K562 (cell line): ENCODE measurements at regions not wholly inside any gene's neighbourhood (a gene's known extent, or its start where the extent isn't known, plus 50 kb on each side); places are given as distances from the start of the nearest gene placed in this dataset.

ENCODE experiments used
- ATAC-seq: fragments of 200-7000 bp; cut with Tn5 transposase; 3 replicates; pipeline ENCODE4 v1.9.1; 2020; ENCODE audit warnings: moderate library complexity
- BruUV-seq: library from RNA; stranded (reverse); fragments of 400-500 nt; replicated peaks from 2 replicates; lab custom pipeline; 2021; lab: Mats Ljungman, UMichigan
- CTCF ChIA-PET: fragments of 300-600 bp; formaldehyde crosslinking; extraction: SDS; loops from one replicate; lab custom pipeline; 2021; ENCODE audit warnings: low intra/inter-chr PET ratio; lab: Yijun Ruan, JAX
- POLR2A ChIA-PET: fragments of 300-600, 350-650 bp; sonication (Branson Sonifier 250); formaldehyde crosslinking; extraction: SDS; loops from one replicate; lab custom pipeline; 2021; ENCODE audit warnings: antibody characterized with exemption, inconsistent platforms; lab: Yijun Ruan, JAX
- DNase-seq, 4 experiments: peaks; one replicate each; pipeline versions ENCODE4 v3.0.0 to v3.0.0-alpha.2; 2011 to 2018; ENCODE audit warnings: low spot score in 3 of 4, mixed read lengths in 3 of 4; ENCODE audit errors: extremely low read depth in 1 of 4
- FAIRE-seq: peaks from 2 replicates; lab custom pipeline; 2011; peaks lifted over from hg19 to GRCh38; lab: Jason Lieb, UNC
- H2AFZ ChIP-seq: 2 replicates; pipeline ENCODE4 v1.6.0; 2011; ENCODE audit warnings: low read depth, low read length, control low read depth, inconsistent platforms
- H3K27ac ChIP-seq: fragments of 200-600 bp; 3 replicates; pipeline ENCODE4 v1.8.0; 2011; ENCODE audit warnings: low read depth, mild to moderate bottlenecking, control low read depth, inconsistent platforms, low read length, moderate library complexity, mixed read lengths; ENCODE audit errors: extremely low read depth
- H3K27me3 ChIP-seq, 2 experiments: fragments of 300-600 bp in 1 of 2; 2 replicates in 1 of 2; 3 replicates in 1 of 2; pipeline versions ENCODE4 v1.6.0 to v1.8.0; 2011; ENCODE audit warnings: inconsistent platforms in 2 of 2, low read length in 2 of 2, mild to moderate bottlenecking in 1 of 2, mixed read lengths in 1 of 2, moderate library complexity in 1 of 2; ENCODE audit not compliant: control insufficient read depth in 2 of 2, insufficient read depth in 2 of 2
- H3K36me3 ChIP-seq: fragments of 300-600 bp; 3 replicates; pipeline ENCODE4 v1.8.0; 2011; ENCODE audit warnings: mild to moderate bottlenecking, low read length, inconsistent platforms; ENCODE audit not compliant: control insufficient read depth, insufficient read depth
- H3K4me1 ChIP-seq, 2 experiments: fragments of 200-600 bp in 1 of 2; replicated peaks in 1 of 2; 2 replicates in 1 of 2; 3 replicates in 1 of 2; pipeline versions ENCODE4 v1.5.1 to v1.8.0; 2011; ENCODE audit warnings: inconsistent platforms in 2 of 2, low read length in 2 of 2, mild to moderate bottlenecking in 1 of 2, mixed read lengths in 1 of 2, moderate library complexity in 1 of 2; ENCODE audit not compliant: control insufficient read depth in 2 of 2, insufficient read depth in 2 of 2
- H3K4me2 ChIP-seq: 2 replicates; pipeline ENCODE4 v1.6.1; 2011; ENCODE audit warnings: low read length, control low read depth, inconsistent platforms, mixed read lengths; ENCODE audit not compliant: insufficient read depth
- H3K4me3 ChIP-seq: fragments of 200-600 bp; sonication (generic), shearing (Covaris generic); 2 replicates; pipeline ENCODE4 v1.5.1; 2016; ENCODE audit warnings: control low read depth, inconsistent platforms
- H3K79me2 ChIP-seq: fragments of 200-600 bp; 3 replicates; pipeline ENCODE4 v1.8.0; 2011; ENCODE audit warnings: low read length, inconsistent platforms; ENCODE audit not compliant: control insufficient read depth, insufficient read depth
- H3K9ac ChIP-seq, 2 experiments: 2 replicates each; pipeline versions ENCODE4 v1.6.0 to v1.6.1; 2011; ENCODE audit warnings: low read depth in 2 of 2, low read length in 2 of 2, control low read depth in 1 of 2, inconsistent platforms in 1 of 2, mild to moderate bottlenecking in 1 of 2, mixed read lengths in 1 of 2; ENCODE audit not compliant: insufficient read depth in 1 of 2
- H3K9me1 ChIP-seq: one replicate; pipeline ENCODE4 v1.6.0; 2011; ENCODE audit warnings: inconsistent platforms, mild to moderate bottlenecking, low read length, moderate library complexity; ENCODE audit not compliant: control insufficient read depth, insufficient read depth
- H3K9me3 ChIP-seq: replicated peaks from 2 replicates; pipeline ENCODE4 v1.5.1; 2011; ENCODE audit warnings: low read depth, low read length, inconsistent platforms; ENCODE audit not compliant: control insufficient read depth, insufficient read depth
- H4K20me1 ChIP-seq: replicated peaks from 2 replicates; pipeline ENCODE4 v1.6.1; 2011; ENCODE audit warnings: low read length, inconsistent platforms, mixed read lengths; ENCODE audit not compliant: control insufficient read depth, insufficient read depth
- ARID1B ChIP-seq: fragments of 450-650 bp; IDR thresholded peaks from 2 replicates; pipeline ENCODE4 v1.6.1; 2016; ENCODE audit warnings: antibody characterized with exemption, mild to moderate bottlenecking, inconsistent platforms
- BHLHE40 ChIP-seq: IDR thresholded peaks from 2 replicates; pipeline ENCODE4 v1.6.1; 2011; ENCODE audit warnings: low read length, improper control_type of control experiment
- CBFA2T2 ChIP-seq: fragments of 450-650 bp; conservative IDR thresholded peaks from 2 replicates; pipeline ENCODE4 v1.6.1; 2017; ENCODE audit warnings: mild to moderate bottlenecking
- DPF2 ChIP-seq: fragments of 450-650 bp; IDR thresholded peaks from 2 replicates; pipeline ENCODE4 v1.6.1; 2016
- EP300 ChIP-seq: IDR thresholded peaks from 2 replicates; pipeline ENCODE4 v1.6.1; 2012; ENCODE audit warnings: low read length, improper control_type of control experiment
- GMEB1 ChIP-seq: fragments of 250-450 bp; sonication (Bioruptor Pico); IDR thresholded peaks from 2 replicates; pipeline ENCODE4 v1.4.0; 2020; ENCODE audit warnings: mild to moderate bottlenecking
- HDAC1 ChIP-seq, 2 experiments: fragments of 450-650 bp; IDR thresholded peaks; 2 replicates each; pipeline ENCODE4 v1.6.1; 2016 to 2017; ENCODE audit warnings: inconsistent platforms in 1 of 2, mild to moderate bottlenecking in 1 of 2, moderate library complexity in 1 of 2
- KDM1A ChIP-seq, 2 experiments: fragments of 450-650 bp; IDR thresholded peaks; 2 replicates each; pipeline ENCODE4 v1.6.1; 2016; ENCODE audit warnings: mild to moderate bottlenecking in 2 of 2
- KLF10 ChIP-seq: fragments of 250-450 bp; sonication (Bioruptor Pico); IDR thresholded peaks from 2 replicates; pipeline ENCODE4 v1.6.1; 2021; ENCODE audit warnings: matching md5 sums
- MTA2 ChIP-seq: fragments of 450-650 bp; IDR thresholded peaks from 2 replicates; pipeline ENCODE4 v1.6.1; 2016; ENCODE audit warnings: low read depth
- NFIC ChIP-seq: fragments of 450-650 bp; IDR thresholded peaks from 2 replicates; pipeline ENCODE4 v1.6.1; 2017; ENCODE audit warnings: mild to moderate bottlenecking, inconsistent platforms
- NR2C2 ChIP-seq, 2 experiments: fragments of 200-800 bp in 1 of 2; sonication (Bioruptor generic) in 1 of 2; sonication (generic) in 1 of 2; formaldehyde crosslinking in 1 of 2; IDR thresholded peaks; 2 replicates each; pipeline versions ENCODE4 v1.6.1 to v1.8.0; 2016 to 2022; ENCODE audit warnings: mild to moderate bottlenecking in 1 of 2, missing compliant biosample characterization in 1 of 2, missing genetic modification characterization in 1 of 2, missing genetic modification reagents in 1 of 2
- POLR2AphosphoS5 ChIP-seq: IDR thresholded peaks from 2 replicates; pipeline ENCODE4 v1.6.1; 2011; ENCODE audit warnings: mild to moderate bottlenecking, low read depth, low read length, moderate library complexity; ENCODE audit not compliant: control insufficient read depth, insufficient read depth
- POLR3A ChIP-seq: IDR thresholded peaks from 2 replicates; pipeline ENCODE4 v1.6.1; 2011; ENCODE audit warnings: borderline replicate concordance, mild to moderate bottlenecking, moderate library complexity; ENCODE audit not compliant: insufficient read length, insufficient read depth; ENCODE audit errors: extremely low read depth
- ZNF324 ChIP-seq: fragments of 250-450 bp; sonication (Bioruptor Pico); IDR thresholded peaks from 2 replicates; pipeline ENCODE4 v1.4.0; 2020; ENCODE audit warnings: mild to moderate bottlenecking
- ZNF699 ChIP-seq: fragments of 250-450 bp; sonication (Bioruptor Pico); IDR thresholded peaks from 2 replicates; pipeline ENCODE4 v1.8.0; 2021; ENCODE audit warnings: mild to moderate bottlenecking, moderate library complexity; ENCODE audit not compliant: insufficient replicate concordance
- WGBS: fragments of 100-300 bp; shearing (Covaris generic); methylation state at CpG from one replicate; pipeline ENCODE4 v1.1.6; 2016; ENCODE audit warnings: low coverage, mixed read lengths; ENCODE audit not compliant: insufficient coverage; ENCODE audit errors: missing lambda C conversion rate; 5-methylcytosine and 5-hydroxymethylcytosine counted together
- in situ Hi-C: fragments of 300-500 bp; cut with MboI; formaldehyde crosslinking; loops from 4 replicates; pipeline ENCODE4 v1.15.0; 2018; ENCODE audit warnings: inconsistent platforms, mixed read lengths
- intact Hi-C: fragments of 100-400 bp; cut with micrococcal nuclease; formaldehyde crosslinking; loops from 2 replicates; pipeline ENCODE4 v1.14.2; 2022
- TF ChIP-seq, protein P1 (sequence below): sonication (generic); formaldehyde crosslinking; IDR thresholded peaks from 2 replicates; pipeline ENCODE4 v1.8.0; 2023; ENCODE audit warnings: missing genetic modification reagents, mild to moderate bottlenecking, borderline replicate concordance

- Histone ChIP-seq H3K4me3 (no peak overlapping the region), H3K9me3 (no peaks in the 10 kb centered on the region), H3K4me1 (no peaks in the 10 kb centered on the region; a peak in 1 of 5 replicates), H3K27me3 (no peaks in the 10 kb centered on the region), H3K9me1 (no peaks in the 10 kb centered on the region), H3K36me3 (no peaks in the 10 kb centered on the region), H3K27ac (no peak overlapping the region; the same call in 2 of the 3 replicates), H4K20me1 (no peaks in the 10 kb centered on the region), H3K9ac (no peak overlapping the region), H2AFZ (peak overlapping the region; percentile 76), H3K4me2 (peak overlapping the region; percentile 37), H3K79me2 (no peaks in the 10 kb centered on the region)
- WGBS, result 7% methylated on average over 2 of the region's 2 CpGs
- POLR2A ChIA-PET, result no interaction called here
- peak; percentile 83 for FAIRE-seq
- peak; percentile 96 for ATAC-seq
- intact Hi-C loops (no loop called here), in situ Hi-C loops (no loop called here)
- CTCF ChIA-PET, result no interaction called here
- no TSS peak for BruUV-seq
- DNase-seq, result peak; percentile 34 to 76 (median 52)
- no peak for TF ChIP-seq POLR3A
- 0 out of 2 replicates have a peak, but pooled peaks have one; percentile 29 for TF ChIP-seq NFIC
- TF ChIP-seq ZNF699 (CRISPR knock-in tag), result no peak
- TF ChIP-seq ZNF324 (CRISPR knock-in tag), result no peak
- peak in 1 of 2 experiments; percentile 46; a peak in 2 of 4 replicates for TF ChIP-seq KDM1A (IDR thresholded peaks at IDR 0.05)
- peak; percentile 81 for TF ChIP-seq ARID1B
- TF ChIP-seq HDAC1 (IDR thresholded peaks at IDR 0.05), result no peak
- TF ChIP-seq, protein P1, sequence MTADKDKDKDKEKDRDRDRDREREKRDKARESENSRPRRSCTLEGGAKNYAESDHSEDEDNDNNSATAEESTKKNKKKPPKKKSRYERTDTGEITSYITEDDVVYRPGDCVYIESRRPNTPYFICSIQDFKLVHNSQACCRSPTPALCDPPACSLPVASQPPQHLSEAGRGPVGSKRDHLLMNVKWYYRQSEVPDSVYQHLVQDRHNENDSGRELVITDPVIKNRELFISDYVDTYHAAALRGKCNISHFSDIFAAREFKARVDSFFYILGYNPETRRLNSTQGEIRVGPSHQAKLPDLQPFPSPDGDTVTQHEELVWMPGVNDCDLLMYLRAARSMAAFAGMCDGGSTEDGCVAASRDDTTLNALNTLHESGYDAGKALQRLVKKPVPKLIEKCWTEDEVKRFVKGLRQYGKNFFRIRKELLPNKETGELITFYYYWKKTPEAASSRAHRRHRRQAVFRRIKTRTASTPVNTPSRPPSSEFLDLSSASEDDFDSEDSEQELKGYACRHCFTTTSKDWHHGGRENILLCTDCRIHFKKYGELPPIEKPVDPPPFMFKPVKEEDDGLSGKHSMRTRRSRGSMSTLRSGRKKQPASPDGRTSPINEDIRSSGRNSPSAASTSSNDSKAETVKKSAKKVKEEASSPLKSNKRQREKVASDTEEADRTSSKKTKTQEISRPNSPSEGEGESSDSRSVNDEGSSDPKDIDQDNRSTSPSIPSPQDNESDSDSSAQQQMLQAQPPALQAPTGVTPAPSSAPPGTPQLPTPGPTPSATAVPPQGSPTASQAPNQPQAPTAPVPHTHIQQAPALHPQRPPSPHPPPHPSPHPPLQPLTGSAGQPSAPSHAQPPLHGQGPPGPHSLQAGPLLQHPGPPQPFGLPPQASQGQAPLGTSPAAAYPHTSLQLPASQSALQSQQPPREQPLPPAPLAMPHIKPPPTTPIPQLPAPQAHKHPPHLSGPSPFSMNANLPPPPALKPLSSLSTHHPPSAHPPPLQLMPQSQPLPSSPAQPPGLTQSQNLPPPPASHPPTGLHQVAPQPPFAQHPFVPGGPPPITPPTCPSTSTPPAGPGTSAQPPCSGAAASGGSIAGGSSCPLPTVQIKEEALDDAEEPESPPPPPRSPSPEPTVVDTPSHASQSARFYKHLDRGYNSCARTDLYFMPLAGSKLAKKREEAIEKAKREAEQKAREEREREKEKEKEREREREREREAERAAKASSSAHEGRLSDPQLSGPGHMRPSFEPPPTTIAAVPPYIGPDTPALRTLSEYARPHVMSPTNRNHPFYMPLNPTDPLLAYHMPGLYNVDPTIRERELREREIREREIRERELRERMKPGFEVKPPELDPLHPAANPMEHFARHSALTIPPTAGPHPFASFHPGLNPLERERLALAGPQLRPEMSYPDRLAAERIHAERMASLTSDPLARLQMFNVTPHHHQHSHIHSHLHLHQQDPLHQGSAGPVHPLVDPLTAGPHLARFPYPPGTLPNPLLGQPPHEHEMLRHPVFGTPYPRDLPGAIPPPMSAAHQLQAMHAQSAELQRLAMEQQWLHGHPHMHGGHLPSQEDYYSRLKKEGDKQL (CRISPR knock-in tag), result no peak
- no peak for TF ChIP-seq GMEB1
- peak; percentile 44; the same call in 1 of the 2 replicates for TF ChIP-seq EP300
- peak; percentile 81 for TF ChIP-seq CBFA2T2
- TF ChIP-seq POLR2AphosphoS5, result peak; percentile 61; the same call in 1 of the 2 replicates
- TF ChIP-seq DPF2, result peak; percentile 61
- no peak for TF ChIP-seq NR2C2 (CRISPR knock-in tag; IDR thresholded peaks at IDR 0.05)
- TF ChIP-seq NR2C2 (tag; IDR thresholded peaks at IDR 0.05), result no peak
- TF ChIP-seq KLF10 (CRISPR knock-in tag), result no peak
- peak; percentile 38; the same call in 1 of the 2 replicates for TF ChIP-seq BHLHE40
- peak; percentile 59 for TF ChIP-seq MTA2
Observed at GRCh38 chr2:21245565-21245964, 121.8 kb downstream of the TDRD15 start.
